NB4 (cell line): ENCODE measurements at regions not wholly inside any gene's neighbourhood (a gene's known extent, or its start where the extent isn't known, plus 50 kb on each side); places are given as distances from the start of the nearest gene placed in this dataset.

Experiments
- MYC ChIP-seq: IDR thresholded peaks from 2 replicates; pipeline ENCODE4 v1.6.1; 2011; ENCODE audit warnings: low read depth, low read length
- TF ChIP-seq, protein P1 (sequence below): IDR thresholded peaks from one replicate; pipeline ENCODE4 v1.5.1; 2012; ENCODE audit warnings: low read depth, low read length

GRCh38 chr2:194700726-194701125 is 956.3 kb upstream of the SLC39A10 start:
- TF ChIP-seq, protein P1, sequence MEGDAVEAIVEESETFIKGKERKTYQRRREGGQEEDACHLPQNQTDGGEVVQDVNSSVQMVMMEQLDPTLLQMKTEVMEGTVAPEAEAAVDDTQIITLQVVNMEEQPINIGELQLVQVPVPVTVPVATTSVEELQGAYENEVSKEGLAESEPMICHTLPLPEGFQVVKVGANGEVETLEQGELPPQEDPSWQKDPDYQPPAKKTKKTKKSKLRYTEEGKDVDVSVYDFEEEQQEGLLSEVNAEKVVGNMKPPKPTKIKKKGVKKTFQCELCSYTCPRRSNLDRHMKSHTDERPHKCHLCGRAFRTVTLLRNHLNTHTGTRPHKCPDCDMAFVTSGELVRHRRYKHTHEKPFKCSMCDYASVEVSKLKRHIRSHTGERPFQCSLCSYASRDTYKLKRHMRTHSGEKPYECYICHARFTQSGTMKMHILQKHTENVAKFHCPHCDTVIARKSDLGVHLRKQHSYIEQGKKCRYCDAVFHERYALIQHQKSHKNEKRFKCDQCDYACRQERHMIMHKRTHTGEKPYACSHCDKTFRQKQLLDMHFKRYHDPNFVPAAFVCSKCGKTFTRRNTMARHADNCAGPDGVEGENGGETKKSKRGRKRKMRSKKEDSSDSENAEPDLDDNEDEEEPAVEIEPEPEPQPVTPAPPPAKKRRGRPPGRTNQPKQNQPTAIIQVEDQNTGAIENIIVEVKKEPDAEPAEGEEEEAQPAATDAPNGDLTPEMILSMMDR, result no peak
- TF ChIP-seq MYC, result no peak
